Stimulated activated CD8-positive, alpha-beta memory T cell treated with anti-CD3 and anti-CD28 coated beads, Interleukin-7, amount 100 ng/mL, for 48 hours (primary cell): ENCODE measurements at regions not wholly inside any gene's neighbourhood (a gene's known extent, or its start where the extent isn't known, plus 50 kb on each side); places are given as distances from the start of the nearest gene placed in this dataset.

Source experiments
- DNase-seq, 2 donors: peaks; one replicate each; pipeline ENCODE4 v3.0.0-alpha.2; 2020; ENCODE audit warnings: low read depth in 1 of 2; ENCODE audit errors: extremely low read depth in 1 of 2

DNA sequence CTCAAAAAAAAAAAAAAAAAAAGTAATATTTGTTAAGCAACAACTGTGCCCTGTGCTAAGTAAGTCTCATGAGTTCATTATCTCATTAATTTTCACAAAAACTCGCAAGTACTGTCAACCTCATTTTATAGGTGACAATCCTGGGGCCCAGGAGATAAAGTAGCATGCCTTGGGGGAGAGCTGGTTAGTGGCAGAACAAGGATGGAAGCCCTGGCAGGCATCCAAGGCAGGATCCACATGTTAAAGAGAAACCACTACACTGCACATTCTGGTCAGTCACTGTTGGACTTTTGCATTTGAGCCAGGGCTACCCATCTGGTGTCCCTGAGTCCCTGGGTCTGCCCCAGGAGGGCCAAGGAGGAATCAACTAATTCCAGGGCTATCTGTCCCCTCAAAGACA lies 54.6 kb downstream of the ZFP36L2 start:
- no peak for DNase-seq

DNA sequence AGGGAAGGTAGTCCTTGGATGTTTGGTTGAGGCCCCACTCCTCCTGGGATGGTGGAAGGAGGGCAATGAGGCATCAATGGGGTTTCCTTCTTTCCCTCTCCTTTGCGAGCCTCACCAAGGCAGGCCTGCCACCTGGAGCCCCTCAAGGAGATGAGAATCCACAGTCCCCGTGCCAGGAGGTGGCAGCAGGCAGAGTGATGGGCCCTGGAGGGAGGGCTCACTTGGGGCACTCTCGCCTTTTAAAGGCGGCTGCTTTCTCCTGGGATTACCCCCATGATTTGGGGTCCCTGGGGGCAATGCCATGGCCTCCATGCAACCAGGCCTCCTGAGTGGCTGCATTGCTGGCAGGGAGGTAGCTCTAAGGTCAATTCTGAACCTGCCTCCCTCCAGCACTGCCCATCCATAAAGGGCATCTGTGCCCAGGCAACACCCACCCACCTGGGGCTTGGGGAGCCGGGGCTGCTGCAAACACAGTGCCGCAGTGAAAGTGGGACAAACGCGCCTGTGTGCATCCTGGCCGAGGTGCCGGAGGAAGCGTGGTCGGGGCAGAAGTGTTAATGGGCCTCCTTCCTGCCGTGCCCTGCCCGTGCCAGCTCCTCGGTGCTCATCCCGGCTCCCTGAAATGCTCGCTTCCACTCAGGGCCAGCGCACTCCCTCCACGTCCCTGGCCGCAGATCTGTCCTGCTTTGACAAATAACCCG lies 55.9 kb downstream of the ZFP36L2 start:
- no peak for DNase-seq

DNA sequence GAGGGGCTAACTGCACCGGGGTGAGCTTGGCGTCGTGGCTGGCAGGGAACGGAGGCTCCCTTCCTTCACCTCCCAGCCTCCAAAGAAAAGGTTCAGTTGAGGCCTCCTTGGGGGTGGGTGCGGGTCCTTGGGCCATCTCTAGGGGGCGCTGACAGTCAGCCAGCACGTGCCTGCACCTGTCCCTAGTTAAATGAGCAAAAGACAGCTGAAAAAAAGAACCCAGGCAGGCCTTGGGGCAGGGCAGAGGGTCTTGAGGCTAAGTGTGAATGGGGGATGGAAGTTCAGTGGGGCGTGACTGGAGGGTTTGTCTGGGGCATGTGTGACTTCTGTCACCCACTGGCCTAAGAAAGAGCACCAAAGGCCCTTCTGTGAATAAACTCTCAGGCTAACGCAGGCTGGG lies 56.4 kb downstream of the ZFP36L2 start:
- peak in 1 of 2 donors; percentile 63 for DNase-seq

DNA sequence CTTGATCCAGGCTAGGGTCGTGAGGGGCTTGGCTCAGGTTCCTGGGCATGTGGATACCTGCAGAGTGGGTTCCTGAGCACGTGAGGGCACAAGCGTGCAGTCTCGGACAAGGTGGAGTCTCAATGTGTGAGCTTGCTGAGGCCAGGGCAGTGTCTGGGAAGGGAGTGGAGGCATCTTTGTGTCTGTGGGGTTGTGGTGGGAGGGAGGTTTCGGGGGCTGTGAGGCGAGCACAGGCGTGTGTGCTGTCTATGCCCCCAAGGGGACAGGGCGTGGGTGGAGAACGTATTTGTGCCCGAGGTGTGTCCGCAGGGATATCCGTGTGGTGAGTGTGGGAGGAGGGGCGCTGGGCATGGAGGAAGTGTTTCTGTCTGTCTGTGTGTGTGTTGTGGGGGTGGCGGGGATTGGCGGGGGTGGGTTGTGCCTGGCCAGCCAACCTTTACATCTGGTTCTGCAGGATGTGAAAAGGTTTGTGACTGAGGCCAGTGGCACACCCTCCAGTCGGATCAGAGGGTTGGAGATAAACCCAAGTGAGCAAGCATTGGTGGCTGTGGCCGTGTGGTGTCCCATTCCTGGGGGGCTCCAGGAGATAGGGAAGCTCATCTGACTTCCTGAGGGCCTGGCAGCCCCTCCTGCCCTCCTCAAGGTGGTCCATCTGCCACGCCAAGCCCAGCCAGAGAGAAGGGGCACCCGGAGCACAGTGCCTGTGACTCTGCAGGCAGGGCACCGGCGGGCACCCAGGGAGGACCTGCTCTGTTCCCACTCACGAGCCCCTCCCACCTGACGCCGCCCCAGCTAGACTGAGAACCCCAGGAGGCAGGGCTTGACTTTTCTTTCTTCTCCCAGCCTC lies 57.1 kb downstream of the ZFP36L2 start:
- DNase-seq, result peak in 1 of 2 donors; percentile 39

DNA sequence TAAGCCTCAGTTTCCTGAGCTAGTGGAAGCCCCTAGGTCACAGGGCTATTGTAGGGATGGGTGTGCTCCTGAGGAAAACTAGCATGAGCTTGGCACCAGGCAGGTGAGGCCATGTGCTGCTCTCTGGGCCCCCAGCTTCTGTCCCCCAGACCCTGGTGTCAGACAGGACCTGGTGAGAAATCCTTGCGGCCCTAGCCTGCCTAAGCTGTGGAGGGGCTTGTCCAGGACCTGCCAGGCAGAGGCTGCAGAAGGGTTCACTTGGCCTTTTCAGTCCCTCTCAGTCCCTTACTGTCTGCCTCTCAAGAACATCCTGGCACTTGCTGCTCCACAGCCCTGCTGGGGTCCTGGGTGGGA lies 58.4 kb downstream of the ZFP36L2 start:
- DNase-seq, result no peak

DNA sequence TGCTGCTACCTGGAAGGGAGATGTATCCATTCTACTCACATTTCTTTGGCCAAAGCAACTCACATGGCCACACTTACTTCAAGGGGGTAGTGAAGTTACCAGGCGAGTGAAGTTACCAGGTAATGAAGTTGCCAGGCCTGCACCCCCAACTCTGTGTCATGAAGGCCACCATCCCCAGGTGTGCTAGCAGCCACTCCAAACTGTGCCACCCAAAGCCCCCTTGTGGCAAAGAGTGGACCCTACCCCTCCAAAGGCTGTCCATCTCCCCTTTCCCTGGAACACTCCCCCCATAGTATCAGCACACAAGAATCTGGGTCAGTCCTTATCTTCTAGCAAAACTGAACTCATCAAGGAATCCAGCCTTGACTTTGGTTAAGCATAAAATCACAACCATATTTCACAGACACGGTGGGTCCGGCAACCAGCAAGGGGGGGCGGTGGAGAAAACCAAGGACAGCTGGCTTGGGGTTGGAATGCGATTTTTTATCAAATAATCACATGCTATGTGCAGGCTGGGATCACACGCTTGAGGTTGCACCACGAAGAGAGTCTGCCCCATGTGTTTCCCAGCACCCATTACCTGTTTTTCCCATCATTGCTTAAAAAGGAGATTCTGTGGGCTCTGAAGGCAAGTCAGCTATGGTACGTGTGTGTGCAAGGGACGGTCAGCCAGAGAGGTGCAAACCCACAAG lies 60.9 kb downstream of the ZFP36L2 start:
- no peak for DNase-seq

DNA sequence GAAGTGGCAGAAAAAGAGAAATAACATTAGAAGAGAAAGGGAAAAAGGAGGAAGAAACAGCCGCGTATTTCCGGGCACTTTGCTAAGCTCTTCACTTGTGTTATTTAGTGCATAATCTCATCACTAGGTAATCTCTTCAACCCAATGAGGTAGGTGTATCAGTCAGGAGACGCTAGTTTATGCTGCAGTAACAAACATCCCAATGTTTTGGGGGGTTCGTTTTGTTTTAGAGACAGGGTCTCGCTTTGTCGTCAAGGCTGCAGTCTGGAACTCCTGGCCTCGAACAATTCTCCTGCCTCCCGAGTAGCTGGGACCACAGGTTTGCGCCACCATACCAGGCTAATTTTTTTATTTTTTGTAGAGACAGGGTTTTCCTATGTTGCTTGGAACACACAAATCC lies 61.7 kb downstream of the ZFP36L2 start:
- DNase-seq, result no peak

DNA sequence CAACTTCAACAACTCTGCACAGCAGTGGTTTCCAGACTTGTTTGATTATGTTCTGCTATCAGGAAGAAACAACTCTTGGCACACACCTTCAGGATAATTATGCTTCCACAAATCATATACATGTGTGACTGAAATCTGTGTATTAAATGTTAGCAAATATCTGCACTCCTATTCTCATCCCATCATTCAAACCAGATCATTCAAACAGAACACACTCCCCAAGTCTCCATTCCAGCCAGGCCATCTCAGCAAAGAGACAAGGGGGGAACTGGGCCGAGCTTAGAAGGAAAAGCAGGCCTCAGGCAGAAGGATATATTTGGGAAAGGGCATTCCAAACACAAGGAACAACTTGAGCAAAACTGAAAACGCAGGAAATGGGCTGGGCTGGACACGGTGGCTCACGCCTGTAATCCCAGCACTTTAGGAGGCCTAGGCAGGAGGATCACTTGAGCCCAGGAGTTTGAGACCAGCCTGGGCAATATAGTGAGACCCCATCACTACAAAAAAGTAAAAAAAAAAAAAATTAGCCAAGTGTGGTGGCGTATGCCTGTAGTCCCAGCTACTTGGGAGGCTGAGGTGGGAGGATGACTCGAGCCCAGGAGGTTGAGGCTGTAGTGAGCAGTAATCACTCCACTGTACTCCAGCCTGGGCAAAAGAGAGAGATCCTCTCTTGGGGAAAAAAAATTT lies 62.7 kb downstream of the ZFP36L2 start:
- no peak for DNase-seq

DNA sequence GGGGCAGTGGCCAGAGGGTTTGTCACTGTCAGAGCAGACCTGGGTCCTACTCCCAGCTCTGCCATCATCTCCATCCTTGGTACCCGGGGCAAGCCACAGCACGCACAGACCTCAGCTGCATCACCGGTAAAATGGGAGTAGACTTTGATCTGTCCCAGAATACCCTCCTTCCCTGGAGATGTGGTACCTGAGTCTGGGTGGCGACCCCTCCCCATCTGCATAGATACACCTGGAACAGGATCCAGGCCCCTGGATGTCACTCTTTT lies 64.0 kb downstream of the ZFP36L2 start:
- no peak for DNase-seq

DNA sequence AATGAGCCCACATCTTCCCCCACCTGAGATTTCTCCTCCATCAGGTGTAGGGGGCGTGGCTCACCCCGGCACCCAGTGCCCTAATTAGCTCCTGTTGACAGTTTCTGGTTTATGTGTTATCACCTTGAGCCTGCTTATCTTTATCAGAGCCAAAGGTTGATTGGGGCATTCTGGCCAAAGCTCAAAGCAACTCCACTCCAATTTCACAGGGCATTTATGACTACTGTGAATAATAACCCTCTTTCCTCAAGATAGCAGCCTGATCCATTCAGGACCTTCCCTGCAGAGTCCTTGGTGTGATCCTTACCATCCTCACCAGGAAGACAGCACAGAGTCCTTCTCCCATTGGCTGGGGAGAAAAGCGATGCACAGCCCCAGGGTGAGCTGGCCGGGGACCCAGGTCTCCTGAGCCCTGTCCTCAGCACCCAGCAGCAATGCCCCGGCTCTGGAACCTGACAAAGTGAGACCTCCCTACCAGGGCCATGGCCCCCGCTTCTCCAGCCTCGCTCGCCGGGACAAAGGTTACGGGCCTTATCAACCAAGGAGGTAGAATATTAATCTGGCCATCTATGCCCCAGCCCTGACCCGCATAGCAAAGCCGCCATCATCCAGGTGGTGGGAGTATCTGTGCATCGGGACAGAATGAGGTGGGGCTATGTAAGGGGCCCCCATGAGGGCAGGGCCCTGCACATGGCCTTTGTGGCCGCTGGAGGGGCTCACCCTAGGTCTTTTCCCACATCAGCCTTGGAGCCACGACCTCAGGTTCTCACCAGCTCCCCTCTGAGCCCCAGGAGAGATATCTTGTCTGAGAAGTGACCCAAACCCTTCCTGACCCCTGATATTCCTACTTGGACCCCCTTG lies 64.5 kb downstream of the ZFP36L2 start:
- no peak for DNase-seq

DNA sequence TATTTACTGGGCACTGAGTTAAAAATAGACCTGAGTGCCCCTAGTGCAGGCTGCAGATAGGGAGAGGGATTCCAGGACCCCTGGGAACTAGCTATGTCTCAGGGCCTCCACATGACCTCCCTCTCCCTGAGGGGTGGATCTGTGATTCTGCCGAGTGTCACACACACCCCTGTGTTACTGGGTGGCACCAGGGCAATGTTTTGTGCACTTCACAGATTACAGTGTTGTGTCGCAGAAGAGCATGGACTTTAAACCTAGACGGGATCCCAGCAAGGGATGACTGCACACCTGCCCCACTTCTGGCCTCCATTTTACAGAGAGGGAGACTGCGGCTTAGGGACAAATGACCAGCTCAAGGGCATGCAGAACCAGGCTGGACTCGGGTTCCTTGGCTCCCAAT lies 65.6 kb downstream of the ZFP36L2 start:
- DNase-seq, result no peak

DNA sequence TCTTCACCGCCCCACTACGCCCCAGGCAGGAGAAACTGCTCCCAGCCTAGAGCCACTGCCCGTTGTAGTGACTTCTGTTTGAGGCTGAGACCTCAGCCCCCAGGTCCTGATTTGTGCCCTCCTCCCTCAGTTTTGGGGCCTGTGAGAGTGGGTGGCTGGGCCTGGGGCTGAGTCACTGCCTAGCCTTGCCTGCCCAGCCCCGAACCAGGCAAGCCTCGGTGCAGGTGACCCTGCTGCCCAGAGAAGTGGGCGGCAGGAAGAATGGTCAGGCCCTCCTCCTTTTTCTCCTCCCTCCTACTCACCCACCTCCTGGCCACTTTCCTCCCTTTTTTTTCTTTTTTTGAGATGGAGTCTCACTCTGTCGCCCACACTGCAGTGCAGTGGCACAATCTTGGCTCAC lies 66.6 kb downstream of the ZFP36L2 start:
- peak in 1 of 2 donors; percentile 34 for DNase-seq

DNA sequence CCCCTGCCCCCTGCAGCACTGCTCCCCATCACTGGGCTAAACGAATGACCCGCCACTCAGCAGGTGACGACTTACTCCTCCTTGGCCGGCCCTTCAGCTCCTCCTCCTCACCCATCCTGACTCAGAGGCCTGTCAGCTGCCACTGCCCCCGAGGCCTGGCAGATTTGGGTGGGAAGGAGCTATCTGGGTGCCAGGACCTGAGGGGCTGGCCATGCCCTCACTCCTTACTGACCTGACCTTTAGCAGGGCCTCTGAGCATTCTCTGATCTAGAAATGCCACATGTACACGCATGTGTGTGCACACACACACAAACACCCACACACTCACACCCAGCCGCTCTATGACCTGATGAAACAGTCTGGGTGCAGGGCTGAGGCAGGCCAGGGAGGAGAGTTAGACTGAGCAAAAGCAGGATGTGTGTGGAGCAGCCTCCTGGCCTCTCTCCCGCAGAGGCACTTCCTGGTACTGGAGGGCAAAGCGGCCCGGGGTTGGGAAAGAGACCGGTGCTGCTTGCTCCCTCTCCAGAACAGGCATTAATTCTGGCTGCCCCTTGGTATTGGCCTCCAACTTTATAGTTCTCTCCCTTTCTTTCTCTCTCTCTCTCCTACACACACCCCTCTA lies 68.0 kb downstream of the ZFP36L2 start:
- peak in 1 of 2 donors; percentile 53 for DNase-seq

DNA sequence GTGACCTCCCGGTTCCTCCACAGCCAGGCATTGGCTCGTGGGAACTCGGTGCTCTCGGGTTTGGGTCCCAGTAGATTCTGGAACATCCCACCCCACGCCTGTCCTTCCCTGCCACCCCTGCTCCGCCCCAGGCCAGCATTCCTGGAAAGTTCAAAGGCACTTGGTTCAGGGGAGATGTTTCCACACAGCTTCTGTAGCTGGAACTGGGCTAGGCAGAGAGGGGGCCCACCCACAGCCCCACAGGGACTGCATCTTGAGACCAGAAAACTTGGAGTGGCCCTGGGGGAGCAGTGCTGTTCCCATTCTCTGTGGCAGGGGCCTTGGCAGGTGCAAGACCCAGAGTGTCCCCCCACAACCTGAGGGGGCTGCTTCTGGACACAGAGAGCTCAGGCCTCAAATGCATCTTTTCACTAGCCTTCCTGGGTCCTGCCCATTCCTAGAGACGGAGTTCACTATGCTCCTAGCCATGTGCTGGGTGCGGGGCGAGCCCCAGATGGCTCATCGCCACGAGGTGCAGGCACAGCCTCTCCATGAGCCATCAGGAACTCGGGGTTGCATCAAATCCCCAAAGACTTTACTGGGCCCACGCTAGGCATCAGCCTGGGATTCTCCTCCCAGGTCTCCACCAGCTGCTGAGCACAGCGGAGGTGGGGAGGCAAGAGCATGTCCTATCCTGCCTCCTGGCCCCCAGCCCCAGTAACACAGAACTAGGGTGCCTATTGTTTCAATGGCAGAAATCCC lies 68.7 kb downstream of the ZFP36L2 start:
- DNase-seq, result no peak

DNA sequence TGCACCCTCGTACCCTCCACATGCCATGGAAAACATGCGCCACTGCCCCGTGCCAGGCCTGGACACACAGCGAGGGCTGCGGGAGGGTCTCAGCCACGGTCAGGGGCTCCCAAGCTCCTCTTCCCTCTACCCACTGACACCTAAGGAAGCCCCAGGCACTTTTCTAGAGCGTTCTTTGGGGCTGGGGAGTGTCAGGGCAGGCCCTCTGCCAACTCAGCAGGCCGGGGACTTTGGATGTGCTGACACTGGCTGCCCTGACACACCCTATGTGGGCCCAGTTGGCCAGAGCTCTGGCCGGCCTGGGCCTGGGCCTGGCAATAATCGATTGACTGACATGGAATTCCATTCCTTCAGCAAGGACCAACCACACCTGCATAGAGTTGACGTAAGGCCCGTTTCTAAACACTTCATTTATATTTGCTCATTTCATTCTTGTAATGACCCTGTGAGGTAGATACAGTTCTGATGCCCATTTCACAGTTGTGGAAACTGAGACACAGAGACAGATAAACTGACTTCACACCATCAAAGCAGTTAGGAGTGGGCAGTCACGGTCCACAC lies 70.5 kb downstream of the ZFP36L2 start:
- no peak for DNase-seq

DNA sequence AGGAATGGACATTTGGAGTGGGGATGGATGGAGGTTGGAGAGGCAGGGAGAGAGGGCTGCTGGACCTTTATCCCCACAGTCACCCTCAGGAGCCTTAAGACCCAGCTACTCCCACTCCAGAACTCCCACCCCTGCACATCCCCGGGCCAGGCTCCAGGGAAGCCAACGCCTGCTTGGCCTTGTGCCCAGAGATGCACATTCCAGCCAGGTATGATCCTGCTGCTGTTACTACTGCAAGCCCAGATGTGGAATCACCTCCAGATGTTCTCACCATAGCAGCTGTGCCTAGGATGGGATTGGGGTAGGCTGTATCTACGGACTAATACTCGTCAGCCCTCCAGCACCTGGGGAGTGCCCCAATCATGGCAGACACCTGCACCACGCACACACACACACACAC lies 71.7 kb downstream of the ZFP36L2 start:
- no peak for DNase-seq

DNA sequence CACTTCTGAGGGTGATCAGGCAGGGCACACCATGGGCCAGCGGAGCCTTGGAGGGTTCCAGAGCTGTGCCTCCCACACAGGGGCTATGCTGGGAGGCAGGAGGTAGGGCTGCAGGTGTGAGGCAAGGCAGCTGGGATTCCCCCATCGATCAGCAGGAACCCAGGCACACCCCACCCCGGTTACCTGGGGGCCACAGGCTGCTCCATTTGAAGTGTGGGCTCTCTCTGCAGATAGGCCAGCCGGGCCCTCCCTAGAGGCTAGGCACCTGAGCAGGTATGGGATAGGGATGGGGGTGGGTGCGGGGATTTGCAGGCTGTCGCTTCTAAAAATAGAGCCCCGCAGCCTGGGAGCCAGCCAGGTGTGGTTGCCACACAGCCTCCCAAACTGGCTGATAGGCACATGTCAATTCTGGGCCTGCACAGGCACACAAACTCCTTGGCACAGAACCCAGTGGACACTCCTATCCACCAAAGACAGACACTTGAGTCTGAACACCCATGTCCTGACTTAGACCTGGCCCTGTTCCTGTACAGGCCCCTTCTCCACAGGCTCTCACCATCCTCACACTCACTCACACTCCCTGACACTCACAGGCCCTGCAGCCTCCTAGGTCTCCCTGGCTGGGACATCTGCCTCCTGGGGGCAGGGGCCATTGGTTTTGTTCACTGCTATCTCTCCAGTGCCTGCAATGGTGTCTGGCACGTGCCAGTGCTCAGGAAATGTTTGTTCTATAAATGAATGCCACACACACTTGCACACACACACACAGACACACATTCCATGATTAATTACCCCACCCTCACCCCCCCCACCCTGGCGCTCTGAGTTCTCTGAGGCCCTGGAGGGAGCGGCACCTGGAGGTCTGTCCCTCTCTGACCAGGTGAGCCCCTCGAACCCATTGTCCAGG lies 73.4 kb downstream of the ZFP36L2 start:
- no peak for DNase-seq

DNA sequence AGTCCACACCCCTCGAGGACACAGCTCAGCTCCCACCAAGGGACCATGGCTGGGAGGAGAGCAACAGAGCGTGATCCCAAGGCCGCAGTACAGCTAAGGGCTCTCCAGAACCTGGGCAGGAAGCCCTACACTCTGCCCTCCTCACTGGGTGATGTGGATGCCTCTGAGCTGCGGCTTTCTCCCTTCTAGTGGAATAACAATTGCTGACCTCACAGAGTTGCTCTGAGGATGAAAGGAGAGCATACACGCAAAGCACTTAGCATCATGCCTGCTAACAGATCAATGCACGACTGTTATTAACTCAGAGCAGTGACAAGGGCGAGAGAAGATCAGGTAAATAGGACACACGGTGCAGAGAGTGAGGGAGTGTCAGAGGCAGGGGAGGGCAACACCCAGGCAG lies 74.2 kb downstream of the ZFP36L2 start:
- DNase-seq, result no peak
